NOMO-1 treated with dmso at 0.1 percent for 144 hours (cell line): ENCODE measurements at regions not wholly inside any gene's neighbourhood (a gene's known extent, or its start where the extent isn't known, plus 50 kb on each side); places are given as distances from the start of the nearest gene placed in this dataset.

ENCODE experiments used
- DNase-seq: peaks from one replicate; lab custom pipeline; 2025; ENCODE audit not compliant: unreplicated experiment; lab: John Stamatoyannopoulos, UW

- DNase-seq = no peak
Observed at GRCh38 chr3:164604687-164605086, 473.6 kb downstream of the SI start.

DNA sequence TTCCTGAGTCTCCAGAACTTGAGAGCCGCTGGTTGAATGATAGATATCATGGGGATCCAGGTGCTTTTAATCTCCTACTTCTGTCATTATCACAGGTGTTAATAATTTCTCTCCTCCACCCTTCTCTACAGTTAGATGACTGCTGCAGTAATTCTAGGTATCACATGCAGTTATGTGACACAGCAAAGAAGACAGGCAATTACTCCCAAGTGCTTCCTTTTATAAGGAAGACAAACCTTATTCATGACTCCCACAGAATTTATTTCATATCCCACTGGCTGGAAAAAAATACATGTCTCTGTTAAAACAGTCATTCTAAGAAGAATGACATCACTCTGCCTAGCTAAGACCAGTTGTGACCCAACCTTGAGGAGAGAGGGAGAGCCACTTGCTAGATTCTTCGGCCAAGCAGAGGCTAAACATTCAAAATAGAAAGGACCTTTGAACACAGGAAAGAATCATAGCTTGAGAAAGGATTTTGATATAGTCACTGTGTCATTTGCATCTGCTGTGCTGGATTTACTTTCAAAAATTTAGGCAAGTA, 500.6 kb downstream of the SI start:
- DNase-seq = no peak

DNA sequence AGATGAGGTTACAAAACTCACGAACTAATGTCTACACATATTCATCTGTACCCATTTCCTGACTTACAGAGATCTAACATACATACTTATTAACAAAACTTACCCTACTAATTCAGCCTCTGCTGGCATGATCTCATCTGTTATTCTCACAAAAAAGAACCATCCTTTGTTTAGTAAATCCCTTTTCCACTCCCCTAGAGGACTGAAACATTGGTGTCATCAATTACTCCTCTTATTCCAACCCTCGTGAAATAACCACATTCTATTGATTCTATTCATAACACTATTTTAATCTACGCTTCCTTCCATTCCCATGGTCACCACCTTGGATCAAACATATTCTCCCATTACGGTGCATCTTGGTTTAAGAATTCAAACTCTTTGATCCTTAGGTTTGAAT, 505.9 kb downstream of the SI start:
- DNase-seq = no peak

DNA sequence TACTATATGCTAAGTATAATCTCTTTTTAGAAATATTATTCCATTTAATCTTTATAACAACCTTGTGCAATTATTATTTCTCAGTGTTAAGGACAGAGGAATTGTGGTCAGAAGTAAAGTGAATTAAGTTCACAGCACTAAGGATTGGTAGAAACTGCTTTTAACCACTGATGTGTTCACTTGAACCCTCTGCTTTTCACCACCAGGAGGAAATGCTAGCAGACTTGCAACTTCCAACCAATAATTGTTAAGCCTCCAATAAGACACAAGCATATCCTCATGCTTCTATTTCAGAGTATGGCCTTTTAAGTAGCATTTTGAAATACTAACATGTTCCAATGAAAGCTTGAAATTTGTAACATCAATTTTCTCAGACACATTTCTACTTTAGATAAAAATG, 527.4 kb downstream of the SI start:
- DNase-seq = no peak

- DNase-seq = no peak
Observed at GRCh38 chr3:164539215-164539614, 539.1 kb downstream of the SI start.

GRCh38 chr3:164537485-164537884, 540.8 kb downstream of the SI start:
- DNase-seq = no peak

- DNase-seq = no peak
Observed at GRCh38 chr3:164533275-164533674, 545.0 kb downstream of the SI start.

DNA sequence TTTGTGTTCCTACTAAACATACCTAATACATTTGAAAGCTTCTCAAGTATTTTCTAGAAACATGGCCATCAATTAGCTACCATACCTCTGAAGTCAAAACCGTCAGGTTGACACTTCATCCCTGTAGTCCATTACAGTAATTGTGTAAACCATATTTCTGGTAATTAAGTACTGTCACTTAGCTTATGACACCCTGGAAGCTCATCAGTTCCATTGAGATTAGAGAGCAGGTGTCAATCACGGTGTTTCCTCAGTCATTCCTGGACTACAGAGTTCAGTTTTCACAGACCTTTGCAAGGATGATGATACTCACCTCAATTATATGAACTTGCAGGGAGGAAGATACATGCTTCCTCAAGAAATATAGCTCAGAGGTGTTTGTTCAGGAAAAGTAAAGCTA, 552.0 kb downstream of the SI start:
- no peak for DNase-seq

DNA sequence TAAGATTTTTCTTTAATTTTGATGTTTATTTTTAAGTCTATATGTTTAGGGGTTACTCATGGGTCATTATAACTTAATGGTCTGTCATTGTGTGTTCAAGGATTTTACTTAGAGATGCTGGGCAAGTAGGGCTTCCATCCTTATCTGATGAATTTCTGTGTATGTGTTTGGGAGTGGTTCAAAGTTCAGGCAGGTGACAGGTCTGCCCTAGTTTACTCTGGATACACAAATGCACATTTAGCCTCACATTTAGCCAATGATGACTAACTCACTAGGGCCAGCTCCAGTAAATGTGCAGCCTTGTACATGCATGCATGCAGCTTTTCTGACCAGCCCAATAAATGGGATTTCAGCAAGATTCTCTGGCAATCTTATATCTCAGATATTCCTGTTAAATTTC, 554.1 kb downstream of the SI start:
- no peak for DNase-seq

GRCh38 chr3:164522073-164522763, 556.1 kb downstream of the SI start:
- DNase-seq = no peak

GRCh38 chr3:164521644-164522043, 556.7 kb downstream of the SI start:
- no peak for DNase-seq

GRCh38 chr3:164521139-164521538, 557.2 kb downstream of the SI start:
- no peak for DNase-seq

DNA sequence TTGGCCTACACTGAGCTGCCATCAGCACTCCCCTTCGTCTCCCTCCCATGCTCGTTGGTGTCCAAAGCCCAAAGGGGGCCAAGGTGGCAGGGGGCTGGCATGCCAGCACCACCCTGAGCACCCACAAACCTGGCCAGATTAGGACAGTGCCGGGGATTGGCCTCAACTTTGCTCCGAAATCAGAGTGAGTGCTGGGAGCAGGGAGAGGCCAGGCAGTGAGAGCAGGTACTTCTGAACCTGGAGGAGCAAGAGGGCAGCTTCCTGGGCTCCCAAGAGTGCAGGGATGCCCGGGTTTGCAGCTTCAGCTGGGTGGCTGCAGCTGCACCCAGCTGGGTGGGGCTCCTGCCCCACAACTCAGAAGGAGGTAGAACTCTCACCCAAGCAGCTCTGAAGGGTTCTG, 563.0 kb downstream of the SI start:
- DNase-seq = no peak

GRCh38 chr3:164514576-164514975, 563.7 kb downstream of the SI start:
- no peak for DNase-seq

DNA sequence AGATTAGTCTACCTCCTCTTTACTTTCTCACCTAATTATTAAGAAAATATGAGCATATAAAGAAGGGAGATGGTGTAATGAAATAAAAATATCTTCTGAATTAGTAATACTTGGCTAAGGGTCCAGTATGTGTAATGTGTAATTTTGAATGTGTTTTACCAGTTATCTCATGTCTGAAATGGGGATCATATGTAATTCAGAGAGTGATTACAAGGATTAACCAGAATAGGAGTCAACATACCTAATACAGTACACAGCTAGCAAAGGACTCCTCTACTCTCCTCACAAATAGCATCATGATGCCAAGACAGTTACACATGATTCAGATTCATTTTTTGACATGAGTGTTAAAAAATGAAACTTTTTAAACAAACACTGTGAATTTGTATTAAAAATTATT, 570.4 kb downstream of the SI start:
- DNase-seq = no peak

GRCh38 chr3:164498917-164499316, 579.4 kb downstream of the SI start:
- no peak for DNase-seq

DNA sequence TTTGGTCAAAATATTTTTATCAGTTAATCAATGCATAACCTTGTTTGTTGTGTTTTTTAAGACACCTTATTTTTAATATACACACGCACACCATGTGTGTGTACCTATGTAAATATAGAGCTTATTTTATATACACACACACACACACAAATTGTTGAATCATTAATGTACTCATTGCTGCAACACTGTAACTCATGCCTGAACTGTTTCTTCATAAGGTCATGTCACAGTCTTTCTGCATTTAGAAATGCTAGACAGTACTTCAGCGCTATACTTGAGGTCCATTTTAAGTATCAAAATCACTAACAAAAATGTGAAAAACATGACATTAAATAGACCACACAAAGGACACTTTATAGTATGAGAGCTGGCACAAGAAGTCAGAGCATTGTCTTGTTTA, 589.4 kb downstream of the SI start:
- DNase-seq = no peak

GRCh38 chr3:164486150-164486549, 592.1 kb downstream of the SI start:
- no peak for DNase-seq

GRCh38 chr3:164479978-164480377, 598.3 kb downstream of the SI start:
- DNase-seq = no peak

GRCh38 chr3:164479406-164479805, 598.9 kb downstream of the SI start:
- no peak for DNase-seq

DNA sequence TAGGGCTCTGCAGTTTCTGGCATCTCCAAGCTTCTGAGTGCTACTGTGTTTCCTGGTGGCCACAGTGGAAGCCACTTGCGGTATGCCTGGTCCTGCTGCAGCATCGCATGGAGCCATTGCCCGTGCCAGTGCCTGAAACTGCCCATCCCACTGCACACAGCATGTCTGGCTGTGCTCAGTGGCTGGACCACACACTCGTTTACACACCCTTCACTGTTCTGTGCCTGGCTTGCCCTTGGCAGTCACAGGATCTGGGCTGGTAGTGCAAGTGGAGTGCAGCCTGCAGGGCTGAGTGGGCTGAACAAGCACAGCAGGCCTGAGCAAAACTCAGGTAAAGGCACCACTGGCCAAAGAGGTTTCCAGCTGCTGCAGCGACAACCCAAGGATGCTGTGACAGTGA, 600.0 kb downstream of the SI start:
- no peak for DNase-seq

DNA sequence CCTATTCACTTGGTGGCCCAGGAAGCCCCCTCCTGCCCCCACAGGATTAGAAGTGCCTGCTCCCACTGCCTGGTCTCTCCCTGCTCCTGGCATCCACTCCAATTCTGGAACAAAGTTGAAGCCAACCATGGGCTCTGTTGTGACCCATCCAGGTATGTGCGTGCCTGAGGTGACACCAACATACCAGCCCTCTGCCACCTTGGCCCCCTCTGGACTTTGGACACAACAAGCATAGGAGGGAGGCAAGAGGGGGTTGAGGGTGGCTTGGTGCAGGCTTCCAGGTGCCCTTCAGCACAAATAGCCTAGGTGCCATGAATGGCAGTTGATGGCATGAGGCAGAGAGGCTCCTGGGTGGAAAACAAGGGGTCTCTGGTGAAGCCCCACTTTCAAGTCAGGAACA, 600.9 kb downstream of the SI start:
- no peak for DNase-seq

DNA sequence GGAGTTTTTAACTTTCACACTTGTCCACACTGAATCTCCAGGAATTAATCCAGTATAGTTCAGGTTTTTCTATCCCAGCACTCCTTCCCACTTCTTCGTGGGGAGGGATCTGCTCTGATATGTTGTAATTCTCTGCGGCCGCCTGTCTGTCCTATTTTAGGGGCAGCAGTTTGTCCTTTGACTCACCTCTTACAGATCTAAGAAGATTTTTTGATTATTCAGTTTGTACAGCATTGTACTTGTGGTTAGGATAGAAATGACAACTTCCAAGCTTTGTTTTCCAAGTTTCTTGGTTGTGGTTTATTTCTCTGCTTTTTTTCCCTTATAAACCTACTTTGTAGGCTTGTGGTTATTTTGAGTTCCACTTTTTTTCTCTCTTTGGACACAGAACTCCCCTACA, 601.7 kb downstream of the SI start:
- DNase-seq = no peak
